Neuronal stem cell (in vitro differentiated cells): ENCODE measurements at regions not wholly inside any gene's neighbourhood (a gene's known extent, or its start where the extent isn't known, plus 50 kb on each side); places are given as distances from the start of the nearest gene placed in this dataset.

ENCODE experiments used
- DNase-seq: peaks from one replicate; pipeline ENCODE4 v3.0.0-alpha.2; 2013; ENCODE audit warnings: low spot score
- H2AFZ ChIP-seq: one replicate; pipeline ENCODE4 v1.6.1; 2013; ENCODE audit warnings: mild to moderate bottlenecking, low read length, inconsistent platforms
- H2AK5ac ChIP-seq: 2 replicates; pipeline ENCODE4 v1.6.1; 2013; ENCODE audit warnings: low read depth, mild to moderate bottlenecking, inconsistent platforms, low read length, moderate library complexity, mixed read lengths
- H2BK120ac ChIP-seq: 2 replicates; pipeline ENCODE4 v1.6.1; 2013; ENCODE audit warnings: low read depth, mild to moderate bottlenecking, inconsistent platforms, low read length, moderate library complexity, mixed read lengths
- H2BK12ac ChIP-seq: one replicate; pipeline ENCODE4 v1.6.1; 2013; ENCODE audit warnings: low read length, inconsistent platforms
- H2BK15ac ChIP-seq: 2 replicates; pipeline ENCODE4 v1.6.1; 2013; ENCODE audit warnings: mild to moderate bottlenecking, low read length, inconsistent platforms, mixed read lengths
- H2BK5ac ChIP-seq: one replicate; pipeline ENCODE4 v1.6.1; 2013; ENCODE audit warnings: inconsistent platforms, mild to moderate bottlenecking, low read length, moderate library complexity
- H3K14ac ChIP-seq: one replicate; pipeline ENCODE4 v1.6.1; 2013; ENCODE audit warnings: low read length, inconsistent platforms
- H3K18ac ChIP-seq: 2 replicates; pipeline ENCODE4 v1.6.1; 2013; ENCODE audit warnings: low read length, inconsistent platforms
- H3K23ac ChIP-seq: 2 replicates; pipeline ENCODE4 v1.6.1; 2013; ENCODE audit warnings: low read depth, mild to moderate bottlenecking, mixed read lengths, low read length, inconsistent platforms; ENCODE audit not compliant: poor library complexity
- H3K27ac ChIP-seq: replicated peaks from 3 replicates; pipeline ENCODE4 v1.5.1; 2013; ENCODE audit warnings: low read length, inconsistent platforms
- H3K27me3 ChIP-seq, 3 experiments: 2 replicates each; pipeline ENCODE4 v1.6.1; 2013; ENCODE audit warnings: low read length in 3 of 3, mild to moderate bottlenecking in 2 of 3, inconsistent platforms in 1 of 3, low read depth in 1 of 3, mixed read lengths in 1 of 3, moderate library complexity in 1 of 3; ENCODE audit not compliant: control insufficient read depth in 3 of 3, insufficient read depth in 3 of 3
- H3K36me3 ChIP-seq, 2 donors: replicated peaks in 1 of 2; 2 replicates each; pipeline ENCODE4 v1.6.1; 2013; ENCODE audit warnings: low read length in 2 of 2; ENCODE audit not compliant: control insufficient read depth in 2 of 2, insufficient read depth in 2 of 2
- H3K4ac ChIP-seq: 2 replicates; pipeline ENCODE4 v1.6.1; 2013; ENCODE audit warnings: inconsistent platforms, mild to moderate bottlenecking, low read length, moderate library complexity
- H3K4me1 ChIP-seq, 2 donors: 1 replicate in 1 of 2; 2 replicates in 1 of 2; pipeline ENCODE4 v1.6.1; 2013; ENCODE audit warnings: low read length in 2 of 2, low read depth in 1 of 2; ENCODE audit not compliant: control insufficient read depth in 2 of 2, insufficient read depth in 1 of 2
- H3K4me2 ChIP-seq: one replicate; pipeline ENCODE4 v1.6.1; 2013; ENCODE audit warnings: mild to moderate bottlenecking, low read length, inconsistent platforms; ENCODE audit not compliant: insufficient read depth, poor library complexity, severe bottlenecking
- H3K4me3 ChIP-seq, 2 donors: 2 replicates each; pipeline ENCODE4 v1.5.1; 2013; ENCODE audit warnings: low read length in 2 of 2, mild to moderate bottlenecking in 2 of 2, inconsistent platforms in 1 of 2, moderate library complexity in 1 of 2
- H3K79me1 ChIP-seq: one replicate; pipeline ENCODE4 v1.6.1; 2013; ENCODE audit warnings: low read depth, mild to moderate bottlenecking, inconsistent platforms, low read length, moderate library complexity
- H3K9ac ChIP-seq: one replicate; pipeline ENCODE4 v1.6.1; 2013; ENCODE audit warnings: mild to moderate bottlenecking, low read depth, low read length, inconsistent platforms; ENCODE audit not compliant: poor library complexity
- H3K9me3 ChIP-seq, 2 donors: replicated peaks in 1 of 2; 2 replicates each; pipeline versions ENCODE3 to v1.6.1; 2013; ENCODE audit warnings: low read length in 2 of 2, mild to moderate bottlenecking in 2 of 2, inconsistent platforms in 1 of 2, low read depth in 1 of 2, mixed read lengths in 1 of 2, moderate library complexity in 1 of 2; ENCODE audit not compliant: control insufficient read depth in 2 of 2, insufficient read depth in 1 of 2
- H4K8ac ChIP-seq: one replicate; pipeline ENCODE4 v1.6.1; 2013; ENCODE audit warnings: low read depth, mild to moderate bottlenecking, inconsistent platforms, low read length, moderate library complexity
- H4K91ac ChIP-seq: one replicate; pipeline ENCODE4 v1.6.1; 2013; ENCODE audit warnings: low read length, low read depth, mild to moderate bottlenecking, inconsistent platforms; ENCODE audit not compliant: poor library complexity
- WGBS, 2 donors: extraction: QIAGEN DNeasy Blood & Tissue Kit; methylation state at CpG; one replicate each; pipeline ENCODE4 v1.1.7; 2013; ENCODE audit warnings: missing lambda C conversion rate in 2 of 2, mixed read lengths in 1 of 2; ENCODE audit not compliant: insufficient read length in 2 of 2, insufficient replicate concordance in 1 of 2; ENCODE audit errors: extremely low coverage in 2 of 2; 5-methylcytosine and 5-hydroxymethylcytosine counted together

GRCh38 chr10:50991456-50992355 lies 82.6 kb upstream of the PRKG1 start:
- no CpG with 5 or more reads among the region's 72 CpGs for WGBS, 2 donors
- H3K4me2 ChIP-seq, result peak overlapping the region; percentile 98
- H3K4me3 ChIP-seq, result peak overlapping the region; percentile 52 to 86
- peak overlapping the region; percentile 90 for H3K18ac ChIP-seq
- H3K9me3 ChIP-seq, result no peaks in the 10 kb centered on the region
- no peak overlapping the region for H4K8ac ChIP-seq
- H3K23ac ChIP-seq, result peak overlapping the region; percentile 60
- no peak overlapping the region for H2BK12ac ChIP-seq
- H3K9ac ChIP-seq, result peak overlapping the region; percentile 83
- no peaks in the 10 kb centered on the region for H3K79me1 ChIP-seq
- no peak overlapping the region for H4K91ac ChIP-seq
- no peak overlapping the region for H3K4ac ChIP-seq
- DNase-seq, result no peak
- H2BK120ac ChIP-seq, result no peak overlapping the region
- H3K36me3 ChIP-seq, result no peaks in the 10 kb centered on the region
- H3K27me3 ChIP-seq, result peaks cover 6 to 72% (median 31%) of the 10 kb centered on the region in 3 experiments
- H3K14ac ChIP-seq, result peak overlapping the region; percentile 74
- no peak overlapping the region for H2BK5ac ChIP-seq
- H2BK15ac ChIP-seq, result peak overlapping the region; percentile 31
- peak overlapping the region; percentile 96 for H2AFZ ChIP-seq
- peaks cover 0 to 6% of the 10 kb centered on the region in 2 donors for H3K4me1 ChIP-seq
- H2AK5ac ChIP-seq, result peak overlapping the region; percentile 51
- no peak overlapping the region for H3K27ac ChIP-seq

- H3K27ac ChIP-seq, result no peak overlapping the region
Observed at GRCh38 chr10:50992356-50992901, 81.9 kb upstream of the PRKG1 start.

GRCh38 chr10:50992972-50993766 lies 81.1 kb upstream of the PRKG1 start:
- Histone ChIP-seq H2BK12ac (no peak overlapping the region), H4K91ac (no peak overlapping the region), H4K8ac (no peak overlapping the region), H3K4me1 (peaks cover 0 to 6% of the 10 kb centered on the region in 2 donors), H3K27ac (no peak overlapping the region), H3K23ac (no peak overlapping the region), H3K14ac (no peak overlapping the region), H2BK5ac (no peak overlapping the region), H3K79me1 (no peaks in the 10 kb centered on the region), H2BK120ac (no peak overlapping the region), H3K9ac (no peak overlapping the region), H3K9me3 (no peaks in the 10 kb centered on the region), H2AK5ac (no peak overlapping the region), H3K27me3 (peaks cover 6 to 82% (median 31%) of the 10 kb centered on the region in 3 experiments), H3K4me2 (no peak overlapping the region), H3K4ac (no peak overlapping the region), H2BK15ac (no peak overlapping the region), H2AFZ (no peak overlapping the region), H3K36me3 (no peaks in the 10 kb centered on the region), H3K18ac (no peak overlapping the region), H3K4me3 (no peak overlapping the region)
- WGBS, 2 donors, result no CpG with 5 or more reads among the region's 16 CpGs
- DNase-seq, result no peak

More at GRCh38 chr10:50992356-50992901, 81.9 kb upstream of the PRKG1 start:
- H3K79me1 ChIP-seq, result no peaks in the 10 kb centered on the region
- H4K8ac ChIP-seq, result no peak overlapping the region
- no peak overlapping the region for H3K4ac ChIP-seq
- H3K9me3 ChIP-seq, result no peaks in the 10 kb centered on the region
- no peak overlapping the region for H4K91ac ChIP-seq
- H3K14ac ChIP-seq, result no peak overlapping the region
- H3K9ac ChIP-seq, result no peak overlapping the region
- H3K4me1 ChIP-seq, result peaks cover 0 to 6% of the 10 kb centered on the region in 2 donors
- no peaks in the 10 kb centered on the region for H3K36me3 ChIP-seq
- H2BK15ac ChIP-seq, result no peak overlapping the region
- H3K27me3 ChIP-seq, result peaks cover 6 to 77% (median 31%) of the 10 kb centered on the region in 3 experiments
- no peak overlapping the region for H2BK12ac ChIP-seq
- no peak overlapping the region for H2AK5ac ChIP-seq
- DNase-seq, result no peak
- no peak overlapping the region for H2BK5ac ChIP-seq
- no peak overlapping the region for H2BK120ac ChIP-seq
- peak overlapping the region; percentile 60 for H3K23ac ChIP-seq
- peak overlapping the region; percentile 52 to 86 for H3K4me3 ChIP-seq
- no CpG with 5 or more reads among the region's 14 CpGs for WGBS, 2 donors
- H3K18ac ChIP-seq, result no peak overlapping the region
- H2AFZ ChIP-seq, result peak overlapping the region; percentile 96
- peak overlapping the region; percentile 98 for H3K4me2 ChIP-seq
